ENCODE measurements at regions not wholly inside any gene's neighbourhood (a gene's known extent, or its start where the extent isn't known, plus 50 kb on each side); places are given as distances from the start of the nearest gene placed in this dataset.

GRCh38 chr2:221689140-221689539, 117.0 kb upstream of the EPHA4 start:
- no peak for DNase-seq (ENCODE audit: low read depth)

GRCh38 chr2:221680548-221680947, 108.4 kb upstream of the EPHA4 start:
- DNase-seq (ENCODE audit: low read depth), result no peak

- DNase-seq (ENCODE audit: low read depth), result no peak
Measured at GRCh38 chr2:221677688-221678087, 105.6 kb upstream of the EPHA4 start.

GRCh38 chr2:221676566-221677172, 104.6 kb upstream of the EPHA4 start:
- peak; percentile 18 for DNase-seq (ENCODE audit: low read depth)

GRCh38 chr2:221675201-221675908, 103.3 kb upstream of the EPHA4 start:
- no peak for DNase-seq (ENCODE audit: low read depth)

- DNase-seq (ENCODE audit: low read depth), result peak; percentile 57
Measured at GRCh38 chr2:221674446-221674845, 102.3 kb upstream of the EPHA4 start.

GRCh38 chr2:221673248-221673647, 101.1 kb upstream of the EPHA4 start:
- DNase-seq (ENCODE audit: low read depth), result peak; percentile 52

- peak; percentile 47 for DNase-seq (ENCODE audit: low read depth)
Measured at GRCh38 chr2:221671515-221671914, 99.4 kb upstream of the EPHA4 start.

GRCh38 chr2:221662689-221663391, 90.7 kb upstream of the EPHA4 start:
- no peak for DNase-seq (ENCODE audit: low read depth)

- DNase-seq (ENCODE audit: low read depth), result no peak
Measured at GRCh38 chr2:221657806-221658205, 85.7 kb upstream of the EPHA4 start.

GRCh38 chr2:221655300-221655699, 83.2 kb upstream of the EPHA4 start:
- no peak for DNase-seq (ENCODE audit: low read depth)

GRCh38 chr2:221653182-221653581, 81.1 kb upstream of the EPHA4 start:
- no peak for DNase-seq (ENCODE audit: low read depth)

GRCh38 chr2:221649051-221649775, 77.1 kb upstream of the EPHA4 start:
- no peak for DNase-seq (ENCODE audit: low read depth)

GRCh38 chr2:221642447-221642846, 70.3 kb upstream of the EPHA4 start:
- no peak for DNase-seq (ENCODE audit: low read depth)

GRCh38 chr2:221641181-221641871, 69.2 kb upstream of the EPHA4 start:
- peak; percentile 69 for DNase-seq (ENCODE audit: low read depth)

- no peak for DNase-seq (ENCODE audit: low read depth)
Measured at GRCh38 chr2:221640686-221641085, 68.6 kb upstream of the EPHA4 start.

- no peak for DNase-seq (ENCODE audit: low read depth)
Measured at GRCh38 chr2:221637851-221638250, 65.7 kb upstream of the EPHA4 start.

- DNase-seq (ENCODE audit: low read depth), result peak; percentile 13
Measured at GRCh38 chr2:221635949-221636348, 63.8 kb upstream of the EPHA4 start.

- peak; percentile 86 for DNase-seq (ENCODE audit: low read depth)
Measured at GRCh38 chr2:221629468-221629867, 57.4 kb upstream of the EPHA4 start.

- no peak for DNase-seq (ENCODE audit: low read depth)
Measured at GRCh38 chr2:221624475-221624874, 52.4 kb upstream of the EPHA4 start.
